C1 segment of cervical spinal cord (tissue), 14 donors: ENCODE measurements at regions not wholly inside any gene's neighbourhood (a gene's known extent, or its start where the extent isn't known, plus 50 kb on each side); places are given as distances from the start of the nearest gene placed in this dataset.

Source experiments
- DNase-seq, 14 donors: peaks; one replicate each; lab custom pipeline; 2025; lab: John Stamatoyannopoulos, UW

DNA sequence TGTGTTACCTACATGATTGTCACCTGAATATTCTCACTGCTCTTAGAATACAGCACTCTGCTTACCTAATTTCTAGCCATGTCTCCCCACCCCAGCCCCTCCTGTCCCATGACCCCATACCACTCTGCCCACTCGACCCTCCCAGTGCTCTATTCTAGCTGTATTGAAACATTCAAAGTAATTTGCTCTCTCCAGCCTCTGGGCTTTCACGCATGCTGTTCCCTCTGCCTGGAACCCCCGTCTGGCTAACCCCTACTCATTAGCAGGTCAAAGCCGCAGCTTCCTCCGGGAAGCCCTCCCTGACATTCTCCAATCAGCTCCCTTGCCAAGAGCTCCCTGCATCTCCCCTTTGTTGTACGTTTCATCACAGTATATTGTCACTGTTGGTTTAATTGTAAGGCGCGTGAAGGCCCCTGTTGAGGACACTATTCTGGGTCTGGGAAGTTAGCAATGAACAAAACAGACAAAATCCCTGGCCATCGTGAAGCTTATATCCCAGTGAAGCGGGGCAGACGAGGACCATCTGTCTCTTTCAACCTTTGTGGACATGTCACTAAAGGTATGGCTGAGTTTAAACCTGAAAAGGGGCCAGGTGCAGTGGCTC, 72.3 kb upstream of the LHX1 start:
- no peak for DNase-seq

DNA sequence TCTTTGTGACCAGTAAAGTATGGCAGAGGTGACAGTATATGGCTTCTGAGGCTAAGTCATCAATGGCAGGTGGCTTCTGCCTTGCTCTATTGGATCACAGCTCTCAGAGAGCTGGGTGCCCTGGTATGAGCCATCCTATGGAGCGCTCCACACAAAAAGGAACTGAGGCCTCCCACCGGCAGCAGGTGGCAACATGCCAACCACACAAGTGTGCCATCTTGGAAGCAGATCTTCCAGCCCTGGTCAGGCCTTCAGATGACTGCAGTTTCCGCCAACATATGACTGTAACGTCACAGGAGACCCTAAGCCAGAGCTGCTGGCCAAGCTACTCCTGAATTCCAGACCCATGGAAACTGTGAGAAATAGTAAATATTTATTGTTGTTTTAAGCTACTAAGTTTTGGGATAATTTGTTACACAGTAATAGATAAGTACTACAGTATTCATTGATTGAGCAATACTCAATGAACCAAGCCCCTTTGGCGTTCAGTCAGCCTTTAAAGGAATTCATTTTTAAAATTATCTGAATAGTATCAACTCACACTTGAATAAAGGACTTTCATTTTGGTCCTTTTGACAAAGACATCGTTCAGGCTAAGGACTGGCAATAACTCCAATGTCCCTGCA, 69.4 kb upstream of the LHX1 start:
- no peak for DNase-seq

DNA sequence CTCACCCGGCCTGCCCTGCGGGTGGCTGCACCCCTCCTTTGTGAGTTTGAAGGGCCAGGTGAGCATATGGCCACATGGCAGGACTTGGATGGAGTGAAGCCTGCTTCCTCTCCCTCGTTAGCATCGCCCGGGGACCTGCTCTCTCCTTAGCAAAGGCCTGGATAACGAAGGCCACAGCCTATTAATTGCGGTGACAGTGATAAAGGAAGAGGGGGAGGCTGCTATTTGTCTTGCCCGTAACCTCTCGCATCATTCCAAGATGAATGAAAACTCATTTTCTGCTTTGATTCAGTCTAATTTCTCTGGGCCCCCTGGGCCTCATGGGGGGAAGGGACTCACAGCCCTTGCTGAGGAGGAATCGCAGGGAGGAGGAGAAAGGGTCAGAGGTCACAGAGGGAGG, 68.5 kb upstream of the LHX1 start:
- no peak for DNase-seq

DNA sequence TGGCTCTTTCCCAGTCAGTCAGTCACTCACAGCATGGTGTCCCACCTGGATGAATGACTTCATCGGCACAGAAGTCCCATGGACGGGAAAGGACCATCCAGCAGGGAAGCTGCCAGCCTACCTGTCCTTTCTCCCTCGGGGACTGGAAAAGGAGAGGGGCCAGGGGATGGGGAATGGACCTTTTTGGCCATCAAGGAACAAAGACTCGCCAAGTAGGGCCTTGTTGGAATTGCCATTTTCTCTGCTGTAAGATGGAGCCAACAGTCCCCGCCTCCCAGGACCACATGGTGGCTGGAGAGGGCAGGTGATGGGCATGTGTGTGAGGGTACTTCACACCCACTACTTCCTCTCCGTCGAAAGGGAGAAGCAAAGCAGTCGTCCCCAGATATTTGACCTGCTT, 67.8 kb upstream of the LHX1 start:
- DNase-seq: no peak

DNA sequence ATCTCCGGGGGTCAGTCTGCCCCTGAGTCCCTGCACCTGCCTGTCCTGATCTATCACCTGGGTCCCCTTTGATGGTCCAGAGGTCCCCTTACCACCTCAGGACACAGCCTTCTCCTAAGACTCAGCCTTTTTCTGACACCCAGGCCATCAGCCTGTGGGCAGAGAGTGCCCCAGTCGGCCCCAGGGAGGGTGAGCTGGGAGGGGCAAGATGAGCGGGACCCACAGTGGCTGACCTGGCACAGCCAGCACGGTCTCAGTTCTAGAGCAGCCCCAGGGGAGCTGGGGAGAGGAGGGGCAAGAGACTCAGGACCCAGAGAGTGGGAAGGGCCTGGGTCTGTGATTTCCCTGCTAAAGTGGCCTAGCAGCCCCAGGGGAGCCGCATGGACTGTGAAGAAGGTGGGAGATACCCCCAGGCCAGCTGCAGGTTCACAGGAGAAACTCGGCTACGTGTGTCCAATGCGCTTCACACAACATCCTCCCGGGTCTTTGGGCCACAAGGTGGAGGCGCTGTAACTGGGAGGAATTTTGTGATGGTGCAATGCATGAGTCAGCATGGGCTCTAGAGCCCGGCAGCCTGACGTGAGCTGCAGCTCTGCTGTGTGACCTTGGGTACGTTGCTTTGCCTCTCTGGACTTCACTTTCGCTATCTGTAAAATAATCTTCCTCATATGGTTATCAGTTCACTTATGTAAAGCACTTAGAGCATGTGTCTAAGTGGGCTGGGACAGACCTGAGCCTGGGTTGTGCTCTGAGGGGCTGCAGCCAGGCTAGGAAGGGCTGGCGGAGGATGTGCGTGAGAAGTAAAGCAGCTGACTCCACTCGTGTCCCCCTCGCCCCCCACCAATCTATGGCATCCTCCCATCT, 67.2 kb upstream of the LHX1 start:
- DNase-seq: no peak

DNA sequence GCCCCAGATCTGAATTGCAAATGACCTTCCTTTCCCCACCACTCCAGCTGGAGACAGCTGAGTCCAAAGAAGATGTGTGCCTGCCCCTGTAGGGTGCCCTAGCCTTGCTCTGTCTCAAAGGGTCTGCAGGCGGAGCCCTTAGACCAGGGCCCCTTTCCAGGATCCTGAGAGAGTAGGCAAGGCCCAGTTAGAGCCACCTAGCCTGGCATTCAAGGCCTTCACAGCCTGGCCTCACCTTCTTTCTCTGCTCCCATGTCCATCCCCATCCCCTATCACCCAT, 66.6 kb upstream of the LHX1 start:
- no peak for DNase-seq

DNA sequence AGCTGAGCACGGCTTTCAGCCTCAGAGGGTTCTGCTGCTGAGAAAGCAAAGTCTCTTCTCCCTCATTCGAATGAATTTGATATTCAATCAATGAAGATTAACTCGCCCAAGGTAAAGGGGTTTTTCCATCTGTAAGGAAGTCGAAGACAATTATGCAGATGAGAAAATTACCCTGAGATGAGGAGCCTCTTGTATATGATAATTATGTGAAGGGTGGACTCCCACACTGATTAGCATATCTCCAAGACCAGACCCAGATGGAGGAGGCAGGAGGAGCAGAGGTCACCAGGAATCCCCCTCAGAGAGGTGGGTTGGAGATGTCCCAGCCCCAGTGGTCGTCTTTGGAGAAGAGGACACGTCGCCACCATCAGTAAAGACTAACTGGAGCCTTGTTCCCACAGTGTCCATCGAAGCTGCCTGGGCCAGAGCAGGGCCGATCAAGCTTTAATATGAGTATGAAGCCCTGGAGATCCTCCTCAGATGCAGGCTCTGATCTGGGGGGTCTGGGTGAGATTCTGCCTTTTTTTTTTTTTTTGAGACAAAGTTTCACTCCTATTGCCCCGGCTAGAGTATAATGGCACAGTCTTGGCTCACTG, 61.5 kb upstream of the LHX1 start:
- DNase-seq: no peak

DNA sequence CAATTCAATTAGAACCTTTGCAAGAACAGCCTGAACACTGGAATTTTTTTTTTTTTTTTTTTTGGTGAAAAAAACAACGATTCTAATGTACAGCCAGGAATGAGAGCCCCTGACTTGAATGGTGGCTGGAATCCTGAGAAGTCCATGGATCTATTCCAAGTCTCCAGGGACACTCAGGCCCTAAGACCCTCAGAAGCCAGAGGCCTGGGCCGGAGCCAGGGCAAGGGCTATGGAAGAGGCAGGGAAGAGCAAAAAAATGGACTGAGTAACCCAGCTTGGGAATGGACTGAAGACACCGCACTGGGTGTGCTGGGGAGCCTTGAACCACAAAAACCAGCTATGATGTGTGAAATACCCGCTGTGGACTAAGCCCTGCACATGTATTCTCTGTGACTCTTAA, 60.3 kb upstream of the LHX1 start:
- DNase-seq: no peak

DNA sequence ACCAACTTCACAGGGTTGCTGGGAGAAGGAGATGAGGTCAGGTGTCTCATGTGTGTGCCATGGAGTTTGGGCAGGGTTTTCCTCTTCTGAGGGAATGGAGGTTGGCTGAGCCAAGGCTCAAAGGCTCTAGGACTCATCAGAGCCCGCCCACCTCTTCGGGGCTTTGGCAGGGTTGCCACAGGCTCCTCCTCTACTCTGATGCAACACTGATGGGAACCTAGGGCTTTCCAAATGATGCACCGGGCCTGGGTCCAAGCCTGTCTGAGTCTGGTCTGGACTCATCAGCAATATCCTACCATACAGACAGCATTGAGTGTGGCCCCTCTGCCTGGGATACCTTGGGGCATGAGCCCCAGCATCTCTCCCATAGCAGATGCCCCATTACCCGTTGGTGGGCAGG, 59.5 kb upstream of the LHX1 start:
- DNase-seq: no peak

DNA sequence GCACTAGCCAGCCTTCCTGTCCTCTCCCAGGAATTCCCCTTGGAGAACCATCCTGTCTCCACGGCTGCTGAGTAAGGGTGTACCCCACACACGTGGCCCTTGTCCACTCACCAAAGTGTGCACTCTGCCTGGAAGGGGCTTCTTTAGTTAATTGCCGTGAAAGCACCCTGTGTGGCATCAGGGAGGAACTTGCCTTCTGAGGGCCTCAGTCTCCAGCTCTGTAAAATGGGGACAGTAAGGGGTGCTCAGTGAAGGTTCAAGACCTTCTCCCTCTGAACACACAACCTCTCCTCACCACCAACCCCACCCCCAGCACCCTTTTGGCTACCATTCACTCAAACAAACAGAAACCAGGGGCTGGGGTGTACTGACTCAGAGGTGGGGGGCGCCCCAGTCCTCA, 59.1 kb upstream of the LHX1 start:
- DNase-seq: no peak

DNA sequence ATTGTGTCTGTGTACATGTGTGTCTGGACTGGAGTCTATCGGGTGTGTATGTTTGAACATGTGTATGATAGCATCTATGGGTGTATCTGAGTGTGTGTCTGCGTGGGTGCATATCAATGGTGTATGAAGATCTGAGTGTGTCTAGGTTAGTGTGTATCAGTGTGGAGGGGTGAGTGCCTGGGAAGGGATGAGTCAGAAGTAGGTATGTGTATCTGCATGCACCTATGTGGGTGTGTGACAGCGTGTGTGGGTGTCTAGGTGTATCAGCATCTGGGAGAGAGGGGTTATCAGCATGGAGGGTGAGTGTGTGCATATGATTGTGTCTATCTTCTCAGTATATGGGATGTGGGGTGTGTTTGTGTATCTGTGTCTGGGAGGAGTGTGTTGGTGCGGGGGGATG, 58.2 kb upstream of the LHX1 start:
- DNase-seq: no peak

DNA sequence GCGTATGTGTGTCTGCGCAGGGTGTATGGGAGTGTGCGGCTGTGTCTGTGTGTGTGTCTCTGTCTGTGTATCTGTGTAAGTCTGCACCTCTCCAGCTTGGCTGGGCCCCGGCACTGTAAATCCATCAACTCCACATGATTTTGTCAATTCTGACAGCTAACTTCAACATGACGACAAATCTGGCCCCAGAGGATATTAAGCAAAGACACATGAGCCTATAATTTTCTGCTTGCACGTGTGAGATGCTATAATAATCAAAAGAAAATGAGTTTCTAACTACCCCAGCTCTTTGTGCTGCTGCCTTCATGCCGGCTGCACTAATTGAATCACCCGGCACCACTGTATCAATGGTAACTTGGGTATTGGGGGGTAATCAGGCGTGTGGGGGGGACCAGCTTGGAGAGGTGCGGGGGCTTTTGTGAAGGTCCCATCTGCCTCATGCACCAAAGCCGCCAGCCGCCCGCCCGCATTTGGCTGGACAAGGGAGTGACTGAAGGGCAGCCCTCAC, 57.6 kb upstream of the LHX1 start:
- DNase-seq: no peak

DNA sequence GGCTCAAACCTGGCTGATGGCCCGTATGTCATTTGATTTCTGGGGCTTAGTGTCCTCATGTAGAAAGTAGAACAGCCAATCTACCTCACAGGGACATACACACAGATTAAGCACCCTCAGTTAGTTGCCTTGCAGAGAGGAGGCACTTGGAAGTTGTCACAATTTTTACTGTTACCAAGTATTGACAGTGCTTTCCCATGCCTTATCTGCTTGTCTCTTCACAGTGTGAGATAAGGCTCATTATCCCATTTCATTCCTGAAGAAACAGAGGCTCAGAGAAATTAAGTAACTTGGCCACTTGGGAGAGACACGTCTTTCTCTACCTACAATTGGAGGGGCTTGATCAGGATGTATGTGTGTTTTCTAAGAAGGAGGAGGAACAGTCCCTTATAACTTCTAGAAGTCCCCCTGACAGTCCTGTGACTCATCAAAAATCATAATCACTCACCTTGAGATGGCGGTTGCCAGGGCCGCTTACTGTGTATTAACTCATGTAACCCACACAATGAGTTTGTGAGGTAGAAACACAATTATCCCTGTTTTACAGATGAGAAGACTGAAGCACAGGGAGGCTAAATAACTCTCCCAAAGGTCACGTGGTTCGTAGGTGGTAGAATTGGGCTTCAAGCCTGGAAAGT, 56.9 kb upstream of the LHX1 start:
- DNase-seq: no peak

DNA sequence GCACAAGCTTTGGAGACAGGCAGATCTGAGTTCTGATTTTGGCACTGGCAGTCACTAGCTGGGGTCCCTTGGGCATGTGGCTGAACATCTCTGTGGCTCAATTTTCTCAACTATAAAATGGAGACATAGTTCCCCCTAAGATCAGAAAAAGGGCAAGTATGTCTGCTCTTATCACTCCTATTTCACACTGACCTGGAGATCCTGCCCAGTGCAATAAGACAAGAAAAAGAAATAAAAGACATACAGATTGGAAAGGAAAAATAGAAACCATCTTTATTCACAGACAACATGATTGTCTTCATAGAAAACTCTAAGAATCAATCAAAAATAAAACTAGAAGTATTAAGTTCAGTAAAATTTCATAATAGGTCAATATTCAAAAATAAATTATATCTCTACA, 56.0 kb upstream of the LHX1 start:
- DNase-seq: no peak

DNA sequence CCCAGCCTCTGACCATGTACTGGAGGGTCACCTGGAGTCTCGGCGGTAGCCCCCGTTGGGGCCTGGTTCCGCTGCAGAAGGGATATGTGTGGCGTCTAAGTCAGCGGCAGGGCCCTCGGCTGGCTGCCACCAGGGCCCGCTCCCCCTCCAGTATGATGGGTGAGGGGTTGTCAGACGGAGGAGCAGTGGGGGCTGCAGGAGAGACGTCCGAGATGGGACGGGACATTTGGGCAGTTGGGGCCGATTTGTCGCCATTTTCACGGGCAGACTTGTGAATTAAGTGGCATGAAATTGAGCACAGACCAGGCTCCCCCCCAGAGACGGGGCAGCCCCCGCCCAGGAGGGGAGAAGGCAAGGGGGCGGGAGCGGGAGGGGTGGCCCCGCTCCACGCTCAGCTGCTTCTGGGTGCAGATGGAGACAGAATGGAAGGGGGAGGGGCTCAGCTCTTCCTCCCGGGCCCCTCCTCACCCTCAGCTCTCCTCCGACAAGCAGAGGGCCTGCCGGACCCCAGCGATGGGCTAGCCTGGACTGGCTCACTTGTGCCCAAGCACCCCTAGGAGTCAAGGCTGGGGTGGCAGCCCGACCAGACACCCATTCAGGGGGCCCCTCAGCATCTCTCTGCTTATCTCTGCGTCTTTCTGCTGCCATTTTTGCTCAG, 52.7 kb upstream of the LHX1 start:
- no peak for DNase-seq

DNA sequence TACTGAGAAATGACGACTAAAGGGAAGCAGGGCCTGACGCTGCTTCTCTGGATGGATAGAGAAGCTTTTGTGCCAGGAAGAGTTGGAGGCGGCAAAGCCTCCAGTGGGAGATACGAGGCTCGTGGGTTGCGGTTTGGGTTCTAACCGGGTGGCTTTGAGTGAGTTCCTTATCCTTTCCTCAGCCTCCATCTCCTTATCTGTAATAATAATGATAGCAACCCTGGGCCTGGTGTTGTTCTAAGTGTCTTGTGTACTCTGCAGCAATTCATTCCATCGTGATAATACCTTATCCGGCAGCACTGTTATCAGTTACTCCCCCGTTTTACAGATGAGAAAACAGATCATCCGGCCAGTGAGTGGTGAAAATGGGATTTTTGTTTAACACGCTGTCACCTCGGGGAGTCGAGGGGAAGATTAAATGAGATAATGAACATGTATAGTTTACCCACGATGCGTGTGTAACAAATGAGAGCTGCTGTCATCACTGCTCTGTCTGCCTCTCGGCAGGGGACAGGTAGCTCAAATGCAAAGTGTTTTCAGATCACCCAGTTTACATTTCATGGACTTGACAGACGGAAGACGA, 52.0 kb upstream of the LHX1 start:
- no peak for DNase-seq

DNA sequence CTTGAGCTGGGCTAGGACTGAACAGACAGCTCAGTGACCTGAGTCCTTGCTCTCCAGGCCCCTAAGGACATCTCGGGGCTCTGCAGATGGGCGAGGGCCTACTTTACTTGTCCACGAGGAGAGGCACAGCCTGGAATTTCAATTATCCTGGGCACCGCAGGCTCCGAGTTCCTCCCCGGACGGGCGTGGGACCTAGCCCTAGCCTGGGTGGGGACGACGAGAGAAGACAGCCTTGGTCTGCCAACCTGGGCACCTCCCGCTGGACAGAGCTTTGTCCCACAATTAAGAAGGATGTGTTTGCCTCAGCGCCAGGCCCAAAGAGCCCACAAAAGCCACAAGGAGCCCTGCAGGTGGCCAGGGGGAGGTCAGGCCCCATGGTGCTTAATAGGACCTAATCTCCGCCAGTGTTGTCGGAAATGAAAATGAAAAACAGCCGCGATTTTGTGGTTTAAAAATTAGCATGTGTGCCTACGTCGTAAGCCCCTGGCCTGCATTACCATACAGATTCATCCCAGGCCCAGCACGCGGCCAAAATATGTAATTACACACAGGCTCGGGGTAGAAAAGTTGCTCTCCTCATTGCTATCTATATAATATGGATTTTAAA, 51.4 kb upstream of the LHX1 start:
- DNase-seq: no peak
